ENCODE measurements at regions not wholly inside any gene's neighbourhood (a gene's known extent, or its start where the extent isn't known, plus 50 kb on each side); places are given as distances from the start of the nearest gene placed in this dataset.

GRCh38 chr13:89966524-89966923 lies 1381.0 kb upstream of the MIR17HG start:
- no peak for TF ChIP-seq SPI1 (IDR thresholded peaks at IDR 0.05; ENCODE audit: borderline replicate concordance, low read depth)
- no peak for TF ChIP-seq REST (IDR thresholded peaks at IDR 0.05; ENCODE audit: insufficient replicate concordance, low read depth)
- TF ChIP-seq GABPA (IDR thresholded peaks at IDR 0.05; ENCODE audit: low read depth), result no peak
- TF ChIP-seq CTCF (IDR thresholded peaks at IDR 0.05; ENCODE audit: insufficient read depth, low read length), result no peak
- TF ChIP-seq POLR2AphosphoS5 (IDR thresholded peaks at IDR 0.05; ENCODE audit: low read depth), result no peak
- Histone ChIP-seq H3K4me3 (replicated peaks; ENCODE audit: insufficient read depth, low read length) (no peak overlapping the region), H3K27me3 (ENCODE audit: insufficient read depth, poor library complexity, severe bottlenecking) (no peaks in the 10 kb centered on the region), H3K27ac (replicated peaks) (no peak overlapping the region)
- no peak for DNase-seq (ENCODE audit: low read depth in 1 of 2, low spot score in 1 of 2)

- Histone ChIP-seq H3K27me3 (ENCODE audit: insufficient read depth, poor library complexity, severe bottlenecking) (no peaks in the 10 kb centered on the region), H3K4me3 (replicated peaks; ENCODE audit: insufficient read depth, low read length) (no peak overlapping the region), H3K27ac (replicated peaks) (no peak overlapping the region)
- TF ChIP-seq CTCF (IDR thresholded peaks at IDR 0.05; ENCODE audit: insufficient read depth, low read length), result no peak
- no peak for TF ChIP-seq GABPA (IDR thresholded peaks at IDR 0.05; ENCODE audit: low read depth)
- no peak for TF ChIP-seq REST (IDR thresholded peaks at IDR 0.05; ENCODE audit: insufficient replicate concordance, low read depth)
- no peak for TF ChIP-seq SPI1 (IDR thresholded peaks at IDR 0.05; ENCODE audit: borderline replicate concordance, low read depth)
- no peak for TF ChIP-seq POLR2AphosphoS5 (IDR thresholded peaks at IDR 0.05; ENCODE audit: low read depth)
- no peak for DNase-seq (ENCODE audit: low read depth in 1 of 2, low spot score in 1 of 2)
Measured at GRCh38 chr13:89967701-89968100, 1379.8 kb upstream of the MIR17HG start.

GRCh38 chr13:89968470-89968869 lies 1379.0 kb upstream of the MIR17HG start:
- Histone ChIP-seq H3K4me3 (replicated peaks; ENCODE audit: insufficient read depth, low read length) (no peak overlapping the region), H3K27me3 (ENCODE audit: insufficient read depth, poor library complexity, severe bottlenecking) (no peaks in the 10 kb centered on the region), H3K27ac (replicated peaks) (no peak overlapping the region)
- TF ChIP-seq POLR2AphosphoS5 (IDR thresholded peaks at IDR 0.05; ENCODE audit: low read depth) (no peak), SPI1 (IDR thresholded peaks at IDR 0.05; ENCODE audit: borderline replicate concordance, low read depth) (peak; percentile 92), GABPA (IDR thresholded peaks at IDR 0.05; ENCODE audit: low read depth) (no peak), REST (IDR thresholded peaks at IDR 0.05; ENCODE audit: insufficient replicate concordance, low read depth) (no peak), CTCF (IDR thresholded peaks at IDR 0.05; ENCODE audit: insufficient read depth, low read length) (no peak)
- DNase-seq (ENCODE audit: low read depth in 1 of 2, low spot score in 1 of 2), result no peak
